Brain microvascular endothelial cell (primary cell): ENCODE measurements at regions not wholly inside any gene's neighbourhood (a gene's known extent, or its start where the extent isn't known, plus 50 kb on each side); places are given as distances from the start of the nearest gene placed in this dataset.

Source experiments
- DNase-seq: peaks from one replicate; pipeline ENCODE4 v3.0.0-alpha.2; 2020
- H3K27ac ChIP-seq: fragments of 250-450 bp; sonication (Bioruptor Pico); 2 replicates; pipeline ENCODE4 v1.5.1; 2020; ENCODE audit warnings: mild to moderate bottlenecking, moderate library complexity
- H3K27me3 ChIP-seq: fragments of 250-450 bp; sonication (Bioruptor Pico); replicated peaks from 2 replicates; pipeline ENCODE4 v1.5.1; 2020; ENCODE audit warnings: mild to moderate bottlenecking
- H3K36me3 ChIP-seq: fragments of 250-450 bp; sonication (Bioruptor Pico); replicated peaks from 2 replicates; pipeline ENCODE4 v1.5.1; 2020; ENCODE audit warnings: mild to moderate bottlenecking
- H3K4me3 ChIP-seq: 2 replicates; pipeline ENCODE4 v1.5.1; 2011; ENCODE audit warnings: low read depth, mild to moderate bottlenecking, control low read depth, low read length, moderate library complexity
- in situ Hi-C: cut with HindIII; loops from 2 replicates; pipeline ENCODE4 v1.10.0; 2017; ENCODE audit warnings: low sequenced_read_pairs, low pct_ligation_motif_present
- TF ChIP-seq, protein P1 (sequence below): IDR thresholded peaks from 2 replicates; pipeline ENCODE4 v1.5.1; 2011; ENCODE audit warnings: low read depth, mild to moderate bottlenecking, moderate library complexity, low read length, control low read depth, inconsistent platforms; ENCODE audit errors: missing control alignments

DNA sequence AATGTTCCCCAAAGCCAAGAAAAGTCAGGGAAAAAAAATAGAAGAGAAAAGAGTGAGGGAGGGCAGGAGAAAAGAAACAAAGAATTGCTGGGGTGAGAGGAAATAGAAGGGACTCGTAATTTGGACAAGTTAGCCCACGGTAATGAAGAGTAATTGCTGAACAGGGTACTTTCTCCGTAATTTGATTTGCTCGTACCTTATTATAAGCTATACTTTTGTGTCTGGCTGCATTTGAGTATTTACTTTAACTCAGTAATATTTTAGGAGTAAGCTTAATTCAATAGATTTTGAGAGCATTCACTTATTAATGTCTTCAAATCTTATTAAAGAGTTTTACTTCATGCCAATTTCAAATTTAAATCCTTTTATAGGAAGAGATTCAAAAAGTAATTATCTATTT, 527.5 kb downstream of the COL11A1 start:
- H3K4me3 ChIP-seq: no peak overlapping the region
- no peaks in the 10 kb centered on the region for H3K36me3 ChIP-seq
- no peak overlapping the region for H3K27ac ChIP-seq
- no peak for DNase-seq
- in situ Hi-C loops: no loop called here
- TF ChIP-seq, protein P1, sequence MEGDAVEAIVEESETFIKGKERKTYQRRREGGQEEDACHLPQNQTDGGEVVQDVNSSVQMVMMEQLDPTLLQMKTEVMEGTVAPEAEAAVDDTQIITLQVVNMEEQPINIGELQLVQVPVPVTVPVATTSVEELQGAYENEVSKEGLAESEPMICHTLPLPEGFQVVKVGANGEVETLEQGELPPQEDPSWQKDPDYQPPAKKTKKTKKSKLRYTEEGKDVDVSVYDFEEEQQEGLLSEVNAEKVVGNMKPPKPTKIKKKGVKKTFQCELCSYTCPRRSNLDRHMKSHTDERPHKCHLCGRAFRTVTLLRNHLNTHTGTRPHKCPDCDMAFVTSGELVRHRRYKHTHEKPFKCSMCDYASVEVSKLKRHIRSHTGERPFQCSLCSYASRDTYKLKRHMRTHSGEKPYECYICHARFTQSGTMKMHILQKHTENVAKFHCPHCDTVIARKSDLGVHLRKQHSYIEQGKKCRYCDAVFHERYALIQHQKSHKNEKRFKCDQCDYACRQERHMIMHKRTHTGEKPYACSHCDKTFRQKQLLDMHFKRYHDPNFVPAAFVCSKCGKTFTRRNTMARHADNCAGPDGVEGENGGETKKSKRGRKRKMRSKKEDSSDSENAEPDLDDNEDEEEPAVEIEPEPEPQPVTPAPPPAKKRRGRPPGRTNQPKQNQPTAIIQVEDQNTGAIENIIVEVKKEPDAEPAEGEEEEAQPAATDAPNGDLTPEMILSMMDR: no peak
- H3K27me3 ChIP-seq: no peaks in the 10 kb centered on the region

DNA sequence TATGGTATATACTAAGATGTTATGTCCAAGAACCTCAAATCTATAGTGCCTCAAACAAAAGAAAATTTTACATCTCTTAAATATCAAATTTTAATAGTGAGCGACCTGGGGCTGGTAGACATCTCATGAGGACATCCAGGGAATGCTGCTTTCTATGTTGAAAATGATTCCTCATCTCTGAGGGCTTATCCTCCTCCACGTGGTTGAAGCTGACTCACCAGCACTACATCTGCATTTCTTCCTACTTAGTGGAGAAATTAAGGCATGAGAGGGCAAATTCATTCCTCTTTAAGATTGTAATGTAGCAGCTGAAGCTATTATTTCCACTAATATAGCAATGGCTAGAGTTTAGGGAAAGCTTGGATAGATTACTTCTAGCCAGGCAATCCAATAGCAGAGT, 529.5 kb downstream of the COL11A1 start:
- TF ChIP-seq, protein P1: no peak
- H3K27me3 ChIP-seq: no peaks in the 10 kb centered on the region
- DNase-seq: peak; percentile 17
- H3K36me3 ChIP-seq: no peaks in the 10 kb centered on the region
- in situ Hi-C loops: no loop called here
- H3K27ac ChIP-seq: no peak overlapping the region
- no peak overlapping the region for H3K4me3 ChIP-seq

DNA sequence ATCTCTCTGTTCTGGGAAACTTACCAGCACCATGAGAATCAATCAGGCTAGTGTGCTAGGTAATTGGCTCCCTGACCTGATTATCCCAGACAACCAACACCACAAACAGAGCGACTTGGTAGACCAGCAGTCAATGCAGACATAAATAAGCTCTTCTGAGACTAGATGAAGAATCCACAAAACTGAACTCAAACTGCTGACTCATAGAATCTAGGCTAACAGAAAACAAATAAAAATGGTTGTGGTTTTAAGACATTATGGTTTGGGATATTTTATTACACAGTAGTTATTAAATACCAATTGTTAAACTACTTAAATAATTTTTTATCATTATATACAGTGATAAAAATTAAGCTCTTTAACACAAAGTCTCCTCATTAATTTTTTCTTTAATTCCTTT, 535.7 kb downstream of the COL11A1 start:
- Histone ChIP-seq H3K4me3 (no peak overlapping the region), H3K27ac (no peak overlapping the region), H3K36me3 (no peaks in the 10 kb centered on the region), H3K27me3 (no peaks in the 10 kb centered on the region)
- DNase-seq: no peak
- TF ChIP-seq, protein P1: no peak
- in situ Hi-C loops: no loop called here

DNA sequence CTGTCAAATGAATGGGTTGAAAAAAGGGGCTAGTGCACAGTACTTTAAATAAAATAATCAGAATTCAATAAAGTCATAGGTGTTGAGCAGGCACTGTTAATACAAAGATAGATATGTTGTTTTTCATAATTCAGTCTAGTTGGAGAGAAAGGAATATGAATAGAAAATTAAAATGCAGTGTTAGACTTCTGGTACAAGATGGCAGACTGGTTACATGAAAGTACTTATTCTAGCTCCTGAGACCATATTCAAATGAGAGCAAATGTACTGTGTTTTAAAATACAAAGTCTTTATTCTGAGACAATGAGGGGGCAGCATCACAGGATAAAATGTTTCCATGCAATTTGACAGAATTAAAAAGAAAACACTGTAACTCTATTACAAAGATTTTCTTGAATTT, 542.1 kb downstream of the COL11A1 start:
- DNase-seq: no peak
- Histone ChIP-seq H3K4me3 (no peak overlapping the region), H3K27me3 (no peaks in the 10 kb centered on the region), H3K36me3 (no peaks in the 10 kb centered on the region), H3K27ac (no peak overlapping the region)
- in situ Hi-C loops: no loop called here
- TF ChIP-seq, protein P1: no peak

DNA sequence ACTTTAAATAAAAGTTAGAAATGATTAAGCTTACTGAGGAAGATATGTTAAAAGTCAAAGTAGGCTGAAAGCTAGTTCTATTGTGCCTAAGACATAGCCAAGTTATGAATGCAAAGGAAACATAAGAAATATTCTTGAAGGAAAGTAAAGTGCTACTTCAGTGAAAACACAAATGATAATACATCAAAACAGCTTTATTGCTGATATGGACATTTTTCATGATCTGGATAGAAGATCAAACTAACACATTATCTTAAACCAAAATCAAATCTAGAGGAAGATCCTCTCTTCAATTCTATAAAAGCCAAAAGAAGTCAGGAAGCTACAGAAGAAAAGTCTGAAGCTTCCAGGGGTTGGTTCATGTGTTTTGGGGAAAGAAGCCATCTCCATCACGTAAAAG, 545.9 kb downstream of the COL11A1 start:
- Histone ChIP-seq H3K36me3 (no peaks in the 10 kb centered on the region), H3K27me3 (no peaks in the 10 kb centered on the region), H3K4me3 (no peak overlapping the region), H3K27ac (no peak overlapping the region)
- DNase-seq: no peak
- TF ChIP-seq, protein P1: no peak
- in situ Hi-C loops: no loop called here

DNA sequence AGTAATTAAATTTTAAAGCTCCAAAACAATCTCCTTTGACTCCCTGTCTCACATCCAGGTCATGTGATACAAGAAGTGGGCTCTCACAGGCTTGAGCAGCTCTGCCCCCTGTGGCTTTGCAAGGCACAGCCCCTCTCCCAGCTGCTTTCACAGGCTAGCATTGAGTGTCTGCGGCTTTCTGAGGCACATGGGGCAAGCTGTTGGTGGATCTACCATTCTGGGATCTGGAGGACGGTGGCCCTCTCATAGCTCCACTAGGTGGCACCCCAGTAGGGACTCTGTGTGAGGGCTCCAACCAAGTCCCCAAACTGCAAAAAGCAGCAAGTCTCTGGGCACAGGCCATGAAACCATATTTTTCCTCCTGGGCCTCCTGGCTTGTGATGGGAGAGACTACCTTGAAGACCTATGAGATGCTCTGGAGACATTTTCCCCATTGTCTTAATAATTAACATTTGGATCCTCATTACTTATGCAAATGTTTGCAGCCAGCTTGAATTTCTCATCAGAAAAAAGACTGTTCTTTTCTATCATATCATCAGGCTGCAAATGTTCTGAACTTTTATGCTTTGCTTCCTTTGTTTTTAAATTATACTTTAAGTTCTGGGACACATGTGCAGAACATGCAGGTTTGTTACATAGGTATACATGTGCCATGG, 554.1 kb upstream of the OLFM3 start:
- H3K27me3 ChIP-seq: no peaks in the 10 kb centered on the region
- H3K4me3 ChIP-seq: no peak overlapping the region
- no peak overlapping the region for H3K27ac ChIP-seq
- TF ChIP-seq, protein P1: peak; percentile 72
- peak; percentile 35 for DNase-seq
- in situ Hi-C loops: no loop called here
- no peaks in the 10 kb centered on the region for H3K36me3 ChIP-seq
